HFFc6 (cell line): ENCODE measurements at regions not wholly inside any gene's neighbourhood (a gene's known extent, or its start where the extent isn't known, plus 50 kb on each side); places are given as distances from the start of the nearest gene placed in this dataset.

Source experiments
- DNase-seq: peaks from one replicate; pipeline ENCODE4 v3.0.0-alpha.2; 2018
- H3K27ac Mint-ChIP-seq: 2 replicates; pipeline ENCODE4 v1.8.0; 2020; ENCODE audit warnings: mild to moderate bottlenecking, mixed read lengths
- H3K27me3 Mint-ChIP-seq: 2 replicates; pipeline ENCODE4 v1.8.0; 2021; ENCODE audit warnings: mild to moderate bottlenecking, moderate library complexity, mixed read lengths; ENCODE audit not compliant: insufficient read depth
- H3K36me3 Mint-ChIP-seq: 2 replicates; pipeline ENCODE4 v1.8.0; 2021; ENCODE audit warnings: low read depth, mixed read lengths
- H3K4me1 Mint-ChIP-seq: 2 replicates; pipeline ENCODE4 v1.8.0; 2020; ENCODE audit warnings: low read depth, mixed read lengths
- H3K4me3 Mint-ChIP-seq: 2 replicates; pipeline ENCODE4 v1.8.0; 2020; ENCODE audit warnings: mild to moderate bottlenecking, moderate library complexity, mixed read lengths
- H3K9me3 Mint-ChIP-seq: 2 replicates; pipeline ENCODE4 v1.8.0; 2020; ENCODE audit warnings: mild to moderate bottlenecking, mixed read lengths
- CTCF ChIP-seq: fragments of 200-600 bp; sonication (generic); IDR thresholded peaks from 2 replicates; pipeline ENCODE4 v1.5.0; 2021; ENCODE audit warnings: antibody characterized with exemption, mild to moderate bottlenecking

GRCh38 chr18:43934322-43934721, 657.0 kb upstream of the SYT4 start:
- H3K4me1 Mint-ChIP-seq, result no peaks in the 10 kb centered on the region
- no peaks in the 10 kb centered on the region for H3K36me3 Mint-ChIP-seq
- H3K27ac Mint-ChIP-seq, result no peak overlapping the region
- H3K9me3 Mint-ChIP-seq, result peaks cover 15% of the 10 kb centered on the region
- DNase-seq, result no peak
- TF ChIP-seq CTCF, result no peak
- peaks cover 1% of the 10 kb centered on the region; the same call in 1 of the 2 replicates for H3K27me3 Mint-ChIP-seq
- H3K4me3 Mint-ChIP-seq, result no peak overlapping the region

- Mint-ChIP-seq H3K9me3 (peaks cover 17% of the 10 kb centered on the region), H3K4me3 (no peak overlapping the region), H3K36me3 (no peaks in the 10 kb centered on the region), H3K27ac (no peak overlapping the region), H3K27me3 (peaks cover 1% of the 10 kb centered on the region; the same call in 1 of the 2 replicates), H3K4me1 (no peaks in the 10 kb centered on the region)
- no peak for TF ChIP-seq CTCF
- DNase-seq, result no peak
Observed at GRCh38 chr18:43934781-43935471, 657.6 kb upstream of the SYT4 start.

GRCh38 chr18:43936176-43936575, 658.9 kb upstream of the SYT4 start:
- H3K27me3 Mint-ChIP-seq, result peaks cover 1% of the 10 kb centered on the region; the same call in 1 of the 2 replicates
- no peak overlapping the region for H3K27ac Mint-ChIP-seq
- no peaks in the 10 kb centered on the region for H3K36me3 Mint-ChIP-seq
- H3K9me3 Mint-ChIP-seq, result peaks cover 17% of the 10 kb centered on the region
- TF ChIP-seq CTCF, result no peak
- DNase-seq, result no peak
- H3K4me3 Mint-ChIP-seq, result no peak overlapping the region
- no peaks in the 10 kb centered on the region for H3K4me1 Mint-ChIP-seq

GRCh38 chr18:43949291-43949690, 672.0 kb upstream of the SYT4 start:
- peaks cover 44% of the 10 kb centered on the region for H3K9me3 Mint-ChIP-seq
- no peaks in the 10 kb centered on the region for H3K36me3 Mint-ChIP-seq
- no peak overlapping the region for H3K27ac Mint-ChIP-seq
- no peaks in the 10 kb centered on the region for H3K27me3 Mint-ChIP-seq
- H3K4me1 Mint-ChIP-seq, result no peaks in the 10 kb centered on the region
- TF ChIP-seq CTCF, result no peak
- no peak for DNase-seq
- H3K4me3 Mint-ChIP-seq, result no peak overlapping the region

- Mint-ChIP-seq H3K4me1 (no peaks in the 10 kb centered on the region), H3K4me3 (no peak overlapping the region), H3K9me3 (peaks cover 40% of the 10 kb centered on the region), H3K27me3 (no peaks in the 10 kb centered on the region), H3K27ac (no peak overlapping the region), H3K36me3 (no peaks in the 10 kb centered on the region)
- no peak for TF ChIP-seq CTCF
- no peak for DNase-seq
Observed at GRCh38 chr18:43950062-43950461, 672.8 kb upstream of the SYT4 start.

GRCh38 chr18:43952398-43952797, 675.1 kb upstream of the SYT4 start:
- DNase-seq, result no peak
- H3K27me3 Mint-ChIP-seq, result no peaks in the 10 kb centered on the region
- H3K9me3 Mint-ChIP-seq, result peaks cover 32% of the 10 kb centered on the region
- no peaks in the 10 kb centered on the region for H3K4me1 Mint-ChIP-seq
- no peaks in the 10 kb centered on the region for H3K36me3 Mint-ChIP-seq
- H3K4me3 Mint-ChIP-seq, result no peak overlapping the region
- no peak for TF ChIP-seq CTCF
- no peak overlapping the region for H3K27ac Mint-ChIP-seq
